ENCODE measurements at regions not wholly inside any gene's neighbourhood (a gene's known extent, or its start where the extent isn't known, plus 50 kb on each side); places are given as distances from the start of the nearest gene placed in this dataset.

- H3K9me3 Mint-ChIP-seq (ENCODE audit: unreplicated experiment), result no peaks in the 10 kb centered on the region
- no peak overlapping the region for H3K27ac Mint-ChIP-seq (ENCODE audit: unreplicated experiment)
- no peaks in the 10 kb centered on the region for H3K4me1 Mint-ChIP-seq (ENCODE audit: unreplicated experiment)
- peaks cover 33% of the 10 kb centered on the region for H3K27me3 Mint-ChIP-seq (ENCODE audit: unreplicated experiment)
- no peak overlapping the region for H3K4me3 Mint-ChIP-seq (ENCODE audit: unreplicated experiment)
- DNase-seq (ENCODE audit: extremely low spot score, unreplicated experiment), result no peak
- H3K36me3 Mint-ChIP-seq (ENCODE audit: unreplicated experiment), result no peaks in the 10 kb centered on the region
- no peak for TF ChIP-seq CTCF (IDR thresholded peaks at IDR 0.05)
These were observed 803.7 kb upstream of the TMEM132C start for GRCh38 chr12:127463237-127463636.

GRCh38 chr12:127469331-127469730 is 797.6 kb upstream of the TMEM132C start:
- Mint-ChIP-seq H3K27ac (ENCODE audit: unreplicated experiment) (no peak overlapping the region), H3K27me3 (ENCODE audit: unreplicated experiment) (peaks cover 28% of the 10 kb centered on the region), H3K9me3 (ENCODE audit: unreplicated experiment) (no peaks in the 10 kb centered on the region), H3K4me1 (ENCODE audit: unreplicated experiment) (no peaks in the 10 kb centered on the region), H3K4me3 (ENCODE audit: unreplicated experiment) (no peak overlapping the region), H3K36me3 (ENCODE audit: unreplicated experiment) (no peaks in the 10 kb centered on the region)
- DNase-seq (ENCODE audit: extremely low spot score, unreplicated experiment), result no peak
- TF ChIP-seq CTCF (IDR thresholded peaks at IDR 0.05), result no peak

GRCh38 chr12:127473766-127474165 is 793.2 kb upstream of the TMEM132C start:
- Mint-ChIP-seq H3K9me3 (ENCODE audit: unreplicated experiment) (no peaks in the 10 kb centered on the region), H3K27me3 (ENCODE audit: unreplicated experiment) (peaks cover under 1% of the 10 kb centered on the region), H3K4me3 (ENCODE audit: unreplicated experiment) (no peak overlapping the region), H3K36me3 (ENCODE audit: unreplicated experiment) (no peaks in the 10 kb centered on the region), H3K27ac (ENCODE audit: unreplicated experiment) (no peak overlapping the region), H3K4me1 (ENCODE audit: unreplicated experiment) (no peaks in the 10 kb centered on the region)
- DNase-seq (ENCODE audit: extremely low spot score, unreplicated experiment), result no peak
- TF ChIP-seq CTCF (IDR thresholded peaks at IDR 0.05), result no peak

GRCh38 chr12:127479256-127479655 is 787.7 kb upstream of the TMEM132C start:
- Mint-ChIP-seq H3K27me3 (ENCODE audit: unreplicated experiment) (no peaks in the 10 kb centered on the region), H3K27ac (ENCODE audit: unreplicated experiment) (no peak overlapping the region), H3K36me3 (ENCODE audit: unreplicated experiment) (no peaks in the 10 kb centered on the region), H3K4me1 (ENCODE audit: unreplicated experiment) (no peaks in the 10 kb centered on the region), H3K9me3 (ENCODE audit: unreplicated experiment) (no peaks in the 10 kb centered on the region), H3K4me3 (ENCODE audit: unreplicated experiment) (no peak overlapping the region)
- TF ChIP-seq CTCF (IDR thresholded peaks at IDR 0.05), result no peak
- DNase-seq (ENCODE audit: extremely low spot score, unreplicated experiment), result no peak

- no peak for TF ChIP-seq CTCF (IDR thresholded peaks at IDR 0.05)
- Mint-ChIP-seq H3K9me3 (ENCODE audit: unreplicated experiment) (no peaks in the 10 kb centered on the region), H3K27ac (ENCODE audit: unreplicated experiment) (no peak overlapping the region), H3K4me3 (ENCODE audit: unreplicated experiment) (no peak overlapping the region), H3K4me1 (ENCODE audit: unreplicated experiment) (no peaks in the 10 kb centered on the region), H3K36me3 (ENCODE audit: unreplicated experiment) (no peaks in the 10 kb centered on the region), H3K27me3 (ENCODE audit: unreplicated experiment) (no peaks in the 10 kb centered on the region)
- no peak for DNase-seq (ENCODE audit: extremely low spot score, unreplicated experiment)
These were observed 786.1 kb upstream of the TMEM132C start for GRCh38 chr12:127480775-127481314.

Measured in osteocyte (in vitro differentiated cells).